ENCODE measurements at regions not wholly inside any gene's neighbourhood (a gene's known extent, or its start where the extent isn't known, plus 50 kb on each side); places are given as distances from the start of the nearest gene placed in this dataset.

- intact Hi-C loops (cut with DNase I; ENCODE audit: low total_unique reads) = no loop called here
- Histone ChIP-seq H3K9me3 (no peaks in the 10 kb centered on the region), H3K27me3 (peaks cover 0 to 13% (median 10%) of the 10 kb centered on the region in 3 donors), H3K27ac (peak overlapping the region in 4 of 5 donors; percentile 74 to 84 (median 81)), H3K4me3 (peak overlapping the region; percentile 43 to 49 (median 46)), H3K36me3 (no peaks in the 10 kb centered on the region), H3K4me1 (peaks cover 6 to 34% (median 16%) of the 10 kb centered on the region in 4 donors)
- WGBS, 5 donors = 2 to 8% (median 3%) methylated on average over 18 to 51 of the region's 51 CpGs
- DNase-seq = peak; percentile 87 to 91
- TF ChIP-seq POLR2AphosphoS5 (IDR thresholded peaks at IDR 0.05) (peak in 2 of 3 donors; percentile 17 to 56), EP300 (IDR thresholded peaks at IDR 0.05) (no peak)
Measured at GRCh38 chr9:129550199-129550839, 70.6 kb downstream of the C9orf50 start.

DNA sequence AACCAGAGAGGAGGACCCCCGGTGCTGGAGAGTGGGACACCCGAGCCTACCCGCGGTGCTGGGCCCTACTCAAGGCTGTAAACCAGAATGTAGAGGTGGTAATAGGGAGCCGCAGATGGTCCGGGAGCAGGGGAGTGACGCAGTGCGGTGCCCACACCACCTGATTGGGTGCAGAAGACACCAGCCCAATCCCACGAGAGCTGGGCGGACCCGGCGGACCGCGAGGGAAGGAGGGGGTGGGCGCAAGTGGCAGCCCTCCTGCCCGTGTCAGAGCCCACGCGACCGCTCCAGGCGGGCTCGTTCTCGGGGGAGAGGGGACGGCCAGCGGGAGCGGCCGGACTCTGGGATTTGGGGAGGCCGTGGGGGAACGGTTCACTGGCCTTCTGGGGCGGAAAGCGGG, 71.2 kb downstream of the C9orf50 start:
- Histone ChIP-seq H3K27ac (peak overlapping the region in 4 of 5 donors; percentile 74 to 84 (median 81)), H3K4me3 (peak overlapping the region; percentile 43 to 49 (median 46)), H3K27me3 (peaks cover 0 to 13% (median 10%) of the 10 kb centered on the region in 3 donors), H3K4me1 (peaks cover 6 to 34% (median 16%) of the 10 kb centered on the region in 4 donors), H3K9me3 (no peaks in the 10 kb centered on the region), H3K36me3 (no peaks in the 10 kb centered on the region)
- TF ChIP-seq POLR2AphosphoS5 (IDR thresholded peaks at IDR 0.05) (no peak), CTCF (IDR thresholded peaks at IDR 0.05) (no peak), EP300 (IDR thresholded peaks at IDR 0.05) (no peak), POLR2A (IDR thresholded peaks at IDR 0.05) (no peak)
- intact Hi-C loops (cut with DNase I; ENCODE audit: low total_unique reads) = no loop called here
- WGBS, 5 donors = 17 to 32% (median 22%) methylated on average over 20 to 30 of the region's 30 CpGs
- peak in 1 of 2 donors; percentile 85 for DNase-seq

- Histone ChIP-seq H3K9me3 (no peaks in the 10 kb centered on the region), H3K4me1 (peaks cover 6 to 34% (median 16%) of the 10 kb centered on the region in 4 donors), H3K4me3 (peak overlapping the region in 1 of 4 donors; percentile 49), H3K36me3 (no peaks in the 10 kb centered on the region), H3K27ac (peak overlapping the region in 4 of 5 donors; percentile 74 to 84 (median 81)), H3K27me3 (peaks cover 0 to 13% (median 10%) of the 10 kb centered on the region in 3 donors)
- no peak for DNase-seq
- 64 to 79% (median 71%) methylated on average over 7 of the region's 7 CpGs for WGBS, 5 donors
- intact Hi-C loops (cut with DNase I; ENCODE audit: low total_unique reads) = no loop called here
- TF ChIP-seq CTCF (IDR thresholded peaks at IDR 0.05) (no peak), EP300 (IDR thresholded peaks at IDR 0.05) (no peak), POLR2AphosphoS5 (IDR thresholded peaks at IDR 0.05) (no peak), POLR2A (IDR thresholded peaks at IDR 0.05) (no peak)
Measured at GRCh38 chr9:129549139-129549538, 71.8 kb downstream of the C9orf50 start.

DNA sequence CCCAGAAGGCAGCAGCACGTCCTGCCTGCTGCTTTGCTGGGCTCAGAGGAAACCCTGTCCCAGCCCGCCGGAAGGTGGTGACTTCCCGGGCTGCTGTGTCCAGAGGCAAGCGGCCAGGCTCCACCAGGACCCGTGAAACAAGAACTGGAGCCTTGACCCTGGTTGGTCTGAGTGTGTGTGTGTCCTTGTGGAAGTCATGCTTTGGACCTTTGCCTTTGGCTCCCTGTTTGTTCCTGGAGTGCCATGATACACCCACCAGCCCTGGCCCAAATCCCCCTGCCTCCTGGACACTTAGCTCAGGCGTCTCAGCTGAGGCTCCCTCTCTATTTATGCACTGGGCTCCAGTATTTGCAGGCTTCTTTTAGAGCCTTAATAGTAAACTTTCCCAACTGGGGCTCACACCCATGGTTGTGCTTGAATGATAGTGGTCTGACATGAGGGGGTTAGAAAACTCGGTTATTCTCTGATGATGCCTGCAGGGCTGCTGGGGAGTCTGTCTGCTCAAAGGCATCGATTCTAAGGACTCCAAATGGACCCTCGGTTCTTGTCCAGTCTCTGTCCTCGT, 72.2 kb downstream of the C9orf50 start:
- peaks cover 6 to 34% (median 16%) of the 10 kb centered on the region in 4 donors for H3K4me1 ChIP-seq
- no peaks in the 10 kb centered on the region for H3K9me3 ChIP-seq
- no peak overlapping the region for H3K4me3 ChIP-seq
- DNase-seq = no peak
- WGBS, 5 donors = 53 to 80% (median 69%) methylated on average over 5 to 11 of the region's 11 CpGs
- no peak for TF ChIP-seq EP300 (IDR thresholded peaks at IDR 0.05)
- intact Hi-C loops (cut with DNase I; ENCODE audit: low total_unique reads) = no loop called here
- peak overlapping the region in 4 of 5 donors; percentile 74 to 84 (median 81) for H3K27ac ChIP-seq
- no peaks in the 10 kb centered on the region for H3K36me3 ChIP-seq
- peaks cover 0 to 13% (median 10%) of the 10 kb centered on the region in 3 donors for H3K27me3 ChIP-seq

DNA sequence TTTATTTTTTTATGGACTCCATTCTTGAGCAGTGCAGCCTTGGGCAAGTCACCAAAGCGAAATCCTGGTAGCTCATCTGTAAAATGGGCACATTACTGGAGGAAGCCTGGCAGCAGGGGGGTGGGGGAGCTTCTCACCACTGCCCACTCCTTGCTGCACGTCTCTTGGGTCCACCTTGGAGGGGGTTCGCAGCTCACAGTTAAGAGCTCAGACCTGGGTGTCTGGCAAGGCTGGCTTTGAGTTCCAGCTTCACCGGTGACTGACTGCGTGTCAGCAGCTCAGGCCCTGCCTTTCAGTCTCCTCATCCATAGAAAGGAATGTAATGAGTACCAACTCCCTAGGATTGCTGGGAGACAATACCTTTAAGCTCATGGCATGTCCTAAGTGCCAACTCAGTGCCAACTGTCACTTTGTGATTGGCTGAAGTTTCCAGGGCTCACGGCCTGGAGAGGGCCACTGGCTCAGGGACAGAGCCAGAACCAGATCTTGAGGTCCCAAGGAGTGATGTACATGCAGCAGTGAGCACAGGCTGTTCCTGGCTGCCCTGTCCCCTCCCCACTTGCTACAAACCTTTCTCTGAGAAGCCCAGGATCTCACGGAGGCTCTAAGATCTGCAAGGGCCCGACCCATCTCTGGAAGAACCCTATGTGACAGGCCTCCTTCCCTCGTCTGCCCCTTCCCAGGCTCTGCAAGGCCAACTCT, 72.9 kb downstream of the C9orf50 start:
- H3K36me3 ChIP-seq = no peaks in the 10 kb centered on the region
- no peaks in the 10 kb centered on the region for H3K9me3 ChIP-seq
- H3K4me1 ChIP-seq = peaks cover 6 to 34% (median 16%) of the 10 kb centered on the region in 4 donors
- 83 to 91% (median 85%) methylated on average over 6 to 9 of the region's 9 CpGs for WGBS, 5 donors
- peak overlapping the region in 3 of 5 donors; percentile 81 to 84 (median 81) for H3K27ac ChIP-seq
- peaks cover 0 to 13% (median 10%) of the 10 kb centered on the region in 3 donors for H3K27me3 ChIP-seq
- intact Hi-C loops (cut with DNase I; ENCODE audit: low total_unique reads) = no loop called here
- no peak for DNase-seq
- TF ChIP-seq POLR2A (IDR thresholded peaks at IDR 0.05) = no peak
- no peak for TF ChIP-seq EP300 (IDR thresholded peaks at IDR 0.05)
- no peak for TF ChIP-seq POLR2AphosphoS5 (IDR thresholded peaks at IDR 0.05)
- no peak for TF ChIP-seq CTCF (IDR thresholded peaks at IDR 0.05)
- H3K4me3 ChIP-seq = no peak overlapping the region
